ENCODE measurements at regions not wholly inside any gene's neighbourhood (a gene's known extent, or its start where the extent isn't known, plus 50 kb on each side); places are given as distances from the start of the nearest gene placed in this dataset.

GRCh38 chr9:126219648-126220063, 107.0 kb upstream of the MVB12B start:
- no peak for ATAC-seq
- TF ChIP-seq ZNF70 (CRISPR knock-in tag; IDR thresholded peaks at IDR 0.05) (no peak), GLIS3 (CRISPR knock-in tag; IDR thresholded peaks at IDR 0.05) (no peak), SNAI2 (CRISPR knock-in tag; IDR thresholded peaks at IDR 0.05) (no peak), ZFP30 (CRISPR knock-in tag; IDR thresholded peaks at IDR 0.05) (no peak), ARNTL (CRISPR knock-in tag; IDR thresholded peaks at IDR 0.05; ENCODE audit: borderline replicate concordance, low read depth) (no peak), TSHZ2 (CRISPR knock-in tag; IDR thresholded peaks at IDR 0.05) (no peak), OSR1 (CRISPR knock-in tag; IDR thresholded peaks at IDR 0.05) (no peak), BACH2 (CRISPR knock-in tag; IDR thresholded peaks at IDR 0.05; ENCODE audit: borderline replicate concordance) (no peak), ZFP3 (CRISPR knock-in tag; IDR thresholded peaks at IDR 0.05) (no peak), PPARA (CRISPR knock-in tag; IDR thresholded peaks at IDR 0.05; ENCODE audit: borderline replicate concordance) (no peak)

DNA sequence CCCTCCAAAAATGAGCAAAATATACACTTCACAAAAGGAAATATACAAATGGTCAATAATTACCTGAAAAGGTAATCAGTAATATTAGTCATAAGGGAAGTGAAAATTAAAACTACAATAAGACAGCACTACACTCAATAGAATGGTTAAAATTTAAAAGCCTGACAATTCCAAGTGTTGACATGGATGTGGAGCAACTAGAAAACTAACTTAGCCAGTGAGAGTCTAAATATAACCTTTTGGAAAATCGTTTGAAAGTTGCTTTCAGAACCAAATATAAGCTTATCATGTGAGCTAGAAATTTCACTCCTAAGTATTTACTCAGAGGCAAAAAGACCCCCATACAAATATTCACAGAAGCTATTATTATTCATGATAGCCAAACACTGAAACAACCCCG, 105.1 kb upstream of the MVB12B start:
- TF ChIP-seq ESRRG (CRISPR knock-in tag; IDR thresholded peaks at IDR 0.05) (no peak), RARB (CRISPR knock-in tag; IDR thresholded peaks at IDR 0.05) (no peak), TCF4 (CRISPR knock-in tag; IDR thresholded peaks at IDR 0.05; ENCODE audit: borderline replicate concordance) (no peak), POU6F1 (CRISPR knock-in tag; IDR thresholded peaks at IDR 0.05; ENCODE audit: borderline replicate concordance, low read depth) (no peak), TSHZ2 (CRISPR knock-in tag; IDR thresholded peaks at IDR 0.05) (no peak), CSRNP3 (CRISPR knock-in tag; IDR thresholded peaks at IDR 0.05) (no peak)
- TF ChIP-seq, protein P1, sequence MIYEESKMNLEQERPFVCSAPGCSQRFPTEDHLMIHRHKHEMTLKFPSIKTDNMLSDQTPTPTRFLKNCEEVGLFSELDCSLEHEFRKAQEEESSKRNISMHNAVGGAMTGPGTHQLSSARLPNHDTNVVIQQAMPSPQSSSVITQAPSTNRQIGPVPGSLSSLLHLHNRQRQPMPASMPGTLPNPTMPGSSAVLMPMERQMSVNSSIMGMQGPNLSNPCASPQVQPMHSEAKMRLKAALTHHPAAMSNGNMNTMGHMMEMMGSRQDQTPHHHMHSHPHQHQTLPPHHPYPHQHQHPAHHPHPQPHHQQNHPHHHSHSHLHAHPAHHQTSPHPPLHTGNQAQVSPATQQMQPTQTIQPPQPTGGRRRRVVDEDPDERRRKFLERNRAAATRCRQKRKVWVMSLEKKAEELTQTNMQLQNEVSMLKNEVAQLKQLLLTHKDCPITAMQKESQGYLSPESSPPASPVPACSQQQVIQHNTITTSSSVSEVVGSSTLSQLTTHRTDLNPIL (CRISPR knock-in tag; IDR thresholded peaks at IDR 0.05; ENCODE audit: low read depth): no peak
- no peak for ATAC-seq

DNA sequence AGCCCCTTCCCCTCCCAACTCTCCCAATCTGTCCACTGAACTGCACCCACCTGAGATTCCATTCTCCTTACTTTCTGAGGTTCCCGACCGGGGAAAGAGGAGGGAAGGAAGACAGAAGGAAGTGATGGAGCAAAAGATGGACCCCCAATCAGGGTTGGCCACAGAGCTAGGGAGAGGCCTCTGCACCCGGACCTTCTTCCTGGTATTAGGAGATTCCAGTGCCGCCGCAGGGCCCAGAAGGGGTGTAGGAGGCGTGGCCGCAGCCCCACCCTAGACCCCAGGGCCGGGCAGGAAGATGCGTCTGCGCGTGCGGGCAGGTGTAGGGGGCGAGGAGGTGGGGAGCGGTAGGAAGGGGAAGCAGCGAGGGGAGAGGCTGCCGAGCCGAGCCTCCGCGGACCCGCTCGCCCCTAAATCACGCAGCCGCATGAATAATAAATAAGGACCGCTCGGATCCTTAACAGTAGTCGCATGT, 104.2 kb upstream of the MVB12B start:
- no peak for ATAC-seq
- TF ChIP-seq CSDC2 (CRISPR knock-in tag; IDR thresholded peaks at IDR 0.05): no peak
- no peak for TF ChIP-seq OSR1 (CRISPR knock-in tag; IDR thresholded peaks at IDR 0.05)
- no peak for TF ChIP-seq PPARA (CRISPR knock-in tag; IDR thresholded peaks at IDR 0.05; ENCODE audit: borderline replicate concordance)
- TF ChIP-seq POU6F1 (CRISPR knock-in tag; IDR thresholded peaks at IDR 0.05; ENCODE audit: borderline replicate concordance, low read depth): no peak
- no peak for TF ChIP-seq ZNF70 (CRISPR knock-in tag; IDR thresholded peaks at IDR 0.05)
- TF ChIP-seq ZNF565 (CRISPR knock-in tag; conservative IDR thresholded peaks at IDR 0.05; ENCODE audit: low read depth): no peak
- no peak for TF ChIP-seq ZFP30 (CRISPR knock-in tag; IDR thresholded peaks at IDR 0.05)
- no peak for TF ChIP-seq CSRNP3 (CRISPR knock-in tag; IDR thresholded peaks at IDR 0.05)
